Smooth muscle cell (in vitro differentiated cells): ENCODE measurements at regions not wholly inside any gene's neighbourhood (a gene's known extent, or its start where the extent isn't known, plus 50 kb on each side); places are given as distances from the start of the nearest gene placed in this dataset.

ENCODE experiments used
- DNase-seq: peaks from one replicate; lab custom pipeline; 2025; ENCODE audit not compliant: unreplicated experiment; lab: John Stamatoyannopoulos, UW
- H2AFZ ChIP-seq: fragments of 200-600 bp; sonication (generic); 2 replicates; pipeline ENCODE4 v1.6.0; 2016; ENCODE audit warnings: antibody characterized with exemption, low read depth, mild to moderate bottlenecking
- H3F3A ChIP-seq: fragments of 200-600 bp; sonication (generic); 2 replicates; pipeline ENCODE4 v1.6.0; 2017; ENCODE audit warnings: antibody characterized with exemption, low read depth
- H3K27ac ChIP-seq: fragments of 200-600 bp; sonication (generic); 2 replicates; pipeline ENCODE4 v1.5.1; 2016; ENCODE audit warnings: low read depth, mild to moderate bottlenecking
- H3K27me3 ChIP-seq: fragments of 200-600 bp; sonication (generic); 2 replicates; pipeline ENCODE4 v1.6.1; 2016; ENCODE audit warnings: low read depth, mild to moderate bottlenecking
- H3K36me3 ChIP-seq: fragments of 200-600 bp; sonication (generic); 2 replicates; pipeline ENCODE4 v1.5.1; 2016; ENCODE audit warnings: low read depth
- H3K4me1 ChIP-seq: fragments of 200-600 bp; sonication (generic); 2 replicates; pipeline ENCODE4 v1.5.1; 2016; ENCODE audit warnings: low read depth
- H3K4me2 ChIP-seq: fragments of 200-600 bp; sonication (generic); 2 replicates; pipeline ENCODE4 v1.6.0; 2016; ENCODE audit warnings: mild to moderate bottlenecking
- H3K4me3 ChIP-seq: fragments of 200-600 bp; sonication (generic); 2 replicates; pipeline ENCODE4 v1.5.1; 2016; ENCODE audit warnings: mild to moderate bottlenecking
- H3K79me2 ChIP-seq: fragments of 200-600 bp; sonication (generic); 2 replicates; pipeline ENCODE4 v1.6.0; 2016; ENCODE audit warnings: low read depth, mild to moderate bottlenecking
- H3K9ac ChIP-seq: fragments of 200-600 bp; sonication (generic); 2 replicates; pipeline ENCODE4 v1.6.0; 2016; ENCODE audit warnings: low read depth
- H3K9me3 ChIP-seq: fragments of 200-600 bp; sonication (generic); replicated peaks from 2 replicates; pipeline ENCODE4 v1.5.1; 2016; ENCODE audit warnings: low read depth
- H4K20me1 ChIP-seq: fragments of 200-600 bp; sonication (generic); 2 replicates; pipeline ENCODE4 v1.6.0; 2016; ENCODE audit warnings: low read depth
- WGBS: methylation state at CpG from one replicate; pipeline ENCODE4 v1.1.7; 2016; ENCODE audit warnings: low lambda C conversion rate; 5-methylcytosine and 5-hydroxymethylcytosine counted together
- TF ChIP-seq, protein P1 (sequence below): fragments of 200-600 bp; sonication (generic); IDR thresholded peaks from 2 replicates; pipeline ENCODE4 v1.5.1; 2017; ENCODE audit warnings: borderline replicate concordance, mild to moderate bottlenecking, antibody characterized with exemption; ENCODE audit not compliant: insufficient read depth, poor library complexity, severe bottlenecking

DNA sequence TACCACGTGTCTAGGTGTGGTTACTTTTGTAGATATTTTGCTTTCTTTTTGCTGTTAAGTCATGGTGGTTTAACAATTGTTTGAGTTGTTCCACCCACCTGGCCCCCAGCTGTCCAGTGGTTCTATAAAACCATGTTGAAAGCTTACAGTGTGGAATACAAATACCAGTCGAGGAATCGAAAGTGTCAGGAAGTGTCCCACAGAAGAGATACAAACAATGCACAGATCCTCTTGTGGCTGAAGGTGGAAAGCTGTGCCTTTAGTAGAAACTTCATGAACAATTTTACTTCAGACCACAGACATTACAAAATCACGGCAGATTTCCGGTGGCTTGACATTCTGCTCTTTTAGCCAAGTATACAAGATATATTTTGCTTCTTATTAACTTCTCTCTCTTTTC, 782.4 kb upstream of the SOX9 start:
- H3K27me3 ChIP-seq = no peaks in the 10 kb centered on the region
- peak overlapping the region; percentile 25 for H2AFZ ChIP-seq
- DNase-seq = no peak
- no peaks in the 10 kb centered on the region for H3K36me3 ChIP-seq
- H4K20me1 ChIP-seq = no peaks in the 10 kb centered on the region
- no peaks in the 10 kb centered on the region for H3K79me2 ChIP-seq
- peak overlapping the region; percentile 31 for H3K4me3 ChIP-seq
- H3F3A ChIP-seq = no peaks in the 10 kb centered on the region
- peak overlapping the region; percentile 0 for H3K9ac ChIP-seq
- H3K4me1 ChIP-seq = peaks cover 5% of the 10 kb centered on the region
- H3K9me3 ChIP-seq = no peaks in the 10 kb centered on the region
- 19% methylated on average over 5 of the region's 5 CpGs for WGBS
- H3K4me2 ChIP-seq = peak overlapping the region; percentile 75
- TF ChIP-seq, protein P1, sequence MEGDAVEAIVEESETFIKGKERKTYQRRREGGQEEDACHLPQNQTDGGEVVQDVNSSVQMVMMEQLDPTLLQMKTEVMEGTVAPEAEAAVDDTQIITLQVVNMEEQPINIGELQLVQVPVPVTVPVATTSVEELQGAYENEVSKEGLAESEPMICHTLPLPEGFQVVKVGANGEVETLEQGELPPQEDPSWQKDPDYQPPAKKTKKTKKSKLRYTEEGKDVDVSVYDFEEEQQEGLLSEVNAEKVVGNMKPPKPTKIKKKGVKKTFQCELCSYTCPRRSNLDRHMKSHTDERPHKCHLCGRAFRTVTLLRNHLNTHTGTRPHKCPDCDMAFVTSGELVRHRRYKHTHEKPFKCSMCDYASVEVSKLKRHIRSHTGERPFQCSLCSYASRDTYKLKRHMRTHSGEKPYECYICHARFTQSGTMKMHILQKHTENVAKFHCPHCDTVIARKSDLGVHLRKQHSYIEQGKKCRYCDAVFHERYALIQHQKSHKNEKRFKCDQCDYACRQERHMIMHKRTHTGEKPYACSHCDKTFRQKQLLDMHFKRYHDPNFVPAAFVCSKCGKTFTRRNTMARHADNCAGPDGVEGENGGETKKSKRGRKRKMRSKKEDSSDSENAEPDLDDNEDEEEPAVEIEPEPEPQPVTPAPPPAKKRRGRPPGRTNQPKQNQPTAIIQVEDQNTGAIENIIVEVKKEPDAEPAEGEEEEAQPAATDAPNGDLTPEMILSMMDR = no peak
- peak overlapping the region; percentile 22 for H3K27ac ChIP-seq

DNA sequence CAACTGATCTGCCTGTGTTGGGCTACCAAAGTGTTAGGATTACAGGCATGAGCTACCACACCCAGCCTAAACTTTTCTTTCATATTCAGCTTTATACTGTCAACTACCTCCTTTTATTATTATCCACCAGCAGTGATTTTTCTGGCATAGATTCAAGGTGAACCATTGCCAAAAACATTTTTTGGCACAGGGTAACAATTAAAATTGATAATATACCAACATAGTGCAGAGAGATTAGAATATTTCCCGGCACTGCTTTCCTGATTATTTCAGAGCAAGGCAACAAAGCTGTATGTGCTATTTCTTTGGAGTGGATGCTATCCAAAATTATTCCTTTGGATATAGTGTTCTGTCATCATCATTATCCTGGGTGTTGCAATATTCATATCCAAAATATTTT, 781.6 kb upstream of the SOX9 start:
- Histone ChIP-seq H3F3A (no peaks in the 10 kb centered on the region), H3K27me3 (no peaks in the 10 kb centered on the region), H3K4me1 (peaks cover 5% of the 10 kb centered on the region), H3K4me2 (no peak overlapping the region), H3K4me3 (no peak overlapping the region), H3K9me3 (no peaks in the 10 kb centered on the region), H3K9ac (no peak overlapping the region), H4K20me1 (no peaks in the 10 kb centered on the region), H3K27ac (no peak overlapping the region), H3K36me3 (no peaks in the 10 kb centered on the region), H2AFZ (no peak overlapping the region), H3K79me2 (no peaks in the 10 kb centered on the region)
- WGBS = 94% methylated on average over 1 of the region's 1 CpG
- TF ChIP-seq, protein P1 = no peak
- DNase-seq = no peak

DNA sequence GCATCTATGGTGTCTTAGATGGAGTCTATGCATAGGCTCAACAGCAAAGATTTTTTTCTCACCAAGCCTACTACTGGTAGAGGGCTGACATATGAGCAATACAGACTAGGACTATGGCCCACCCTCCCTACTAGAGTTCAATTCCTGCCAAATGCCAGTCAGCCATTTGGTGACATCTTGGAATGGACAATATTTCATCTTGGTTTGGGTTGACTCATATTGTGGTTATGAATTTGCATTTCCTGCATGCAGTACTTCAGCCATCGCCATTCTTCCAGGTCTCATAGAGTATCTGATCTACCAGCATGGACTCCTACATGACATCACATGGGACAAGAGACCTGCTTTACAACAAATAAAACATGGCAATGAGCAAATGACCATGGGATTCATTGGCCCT, 778.1 kb upstream of the SOX9 start:
- H3K9me3 ChIP-seq = no peaks in the 10 kb centered on the region
- H3K36me3 ChIP-seq = no peaks in the 10 kb centered on the region
- H3K4me3 ChIP-seq = no peak overlapping the region
- no peak overlapping the region for H3K4me2 ChIP-seq
- no peak overlapping the region for H3K9ac ChIP-seq
- TF ChIP-seq, protein P1 = no peak
- H3K27ac ChIP-seq = no peak overlapping the region
- H3K27me3 ChIP-seq = no peaks in the 10 kb centered on the region
- no peaks in the 10 kb centered on the region for H3K4me1 ChIP-seq
- no peak overlapping the region for H2AFZ ChIP-seq
- no peaks in the 10 kb centered on the region for H4K20me1 ChIP-seq
- no peak for DNase-seq
- no peaks in the 10 kb centered on the region for H3F3A ChIP-seq
- 76% methylated on average over 1 of the region's 1 CpG for WGBS
- no peaks in the 10 kb centered on the region for H3K79me2 ChIP-seq

DNA sequence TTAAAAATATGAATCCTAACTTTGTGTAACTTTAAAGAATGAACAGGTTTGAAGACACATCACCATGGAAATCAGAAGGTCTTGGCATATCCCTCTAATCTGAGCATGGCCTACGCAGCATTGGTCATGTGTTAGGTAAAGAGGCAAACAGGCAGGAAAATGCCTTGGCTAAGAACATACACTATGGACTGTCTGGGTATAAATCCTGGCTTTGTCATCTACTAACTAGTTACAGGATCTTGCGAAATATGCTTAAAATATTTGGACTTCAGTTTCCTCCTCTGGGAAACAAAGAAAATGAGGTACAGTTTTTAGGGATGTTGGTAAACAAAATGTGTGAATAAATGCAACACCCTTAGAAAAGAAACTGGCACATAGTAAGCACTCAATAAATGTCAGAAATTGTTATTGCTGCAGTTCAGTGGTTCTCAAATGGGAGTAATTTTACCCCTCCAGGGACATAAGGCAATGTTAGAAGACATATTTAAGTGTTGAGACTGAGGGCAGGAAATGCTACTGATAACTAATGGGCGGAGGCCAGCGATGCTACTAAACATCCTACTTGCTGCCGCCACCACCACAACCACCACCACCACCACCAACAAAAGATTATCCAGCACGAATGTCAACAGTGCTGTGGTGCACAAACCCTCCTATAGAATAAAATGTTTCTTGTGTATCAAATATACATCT, 770.8 kb upstream of the SOX9 start:
- H3F3A ChIP-seq = no peaks in the 10 kb centered on the region
- H3K9me3 ChIP-seq = no peaks in the 10 kb centered on the region
- no peak for DNase-seq
- no peak overlapping the region for H3K4me3 ChIP-seq
- H3K27me3 ChIP-seq = no peaks in the 10 kb centered on the region
- TF ChIP-seq, protein P1 = no peak
- H3K9ac ChIP-seq = no peak overlapping the region
- no peaks in the 10 kb centered on the region for H3K79me2 ChIP-seq
- 72% methylated on average over 6 of the region's 6 CpGs for WGBS
- no peaks in the 10 kb centered on the region for H4K20me1 ChIP-seq
- H3K4me2 ChIP-seq = no peak overlapping the region
- no peaks in the 10 kb centered on the region for H3K4me1 ChIP-seq
- H2AFZ ChIP-seq = peak overlapping the region; percentile 31
- H3K36me3 ChIP-seq = no peaks in the 10 kb centered on the region
- peak overlapping the region; percentile 32 for H3K27ac ChIP-seq
